ENCODE measurements at regions not wholly inside any gene's neighbourhood (a gene's known extent, or its start where the extent isn't known, plus 50 kb on each side); places are given as distances from the start of the nearest gene placed in this dataset.

GRCh38 chrX:79035421-79035820 lies 90.2 kb downstream of the P2RY10 start:
- TF ChIP-seq CTCF (IDR thresholded peaks at IDR 0.05) (no peak), POLR2A (IDR thresholded peaks at IDR 0.05) (no peak), EP300 (IDR thresholded peaks at IDR 0.05) (no peak)
